C4-2B (cell line): ENCODE measurements at regions not wholly inside any gene's neighbourhood (a gene's known extent, or its start where the extent isn't known, plus 50 kb on each side); places are given as distances from the start of the nearest gene placed in this dataset.

Experiments
- H3K27ac ChIP-seq: fragments of 450-650 bp; 2 replicates; pipeline ENCODE4 v1.5.1; 2017
- CTCF ChIP-seq: fragments of 450-650 bp; conservative IDR thresholded peaks from 2 replicates; pipeline ENCODE4 v1.5.1; 2017; ENCODE audit warnings: mild to moderate bottlenecking
- ZFX ChIP-seq: fragments of 450-650 bp; IDR thresholded peaks from 2 replicates; pipeline ENCODE4 v1.6.1; 2017

- H3K27ac ChIP-seq = no peak overlapping the region
- no peak for TF ChIP-seq ZFX
- no peak for TF ChIP-seq CTCF
Observed at GRCh38 chr10:20726381-20726780, 170.7 kb downstream of the NEBL start.

- no peak overlapping the region for H3K27ac ChIP-seq
- TF ChIP-seq CTCF = no peak
- no peak for TF ChIP-seq ZFX
Observed at GRCh38 chr10:20714979-20715378, 182.1 kb downstream of the NEBL start.

DNA sequence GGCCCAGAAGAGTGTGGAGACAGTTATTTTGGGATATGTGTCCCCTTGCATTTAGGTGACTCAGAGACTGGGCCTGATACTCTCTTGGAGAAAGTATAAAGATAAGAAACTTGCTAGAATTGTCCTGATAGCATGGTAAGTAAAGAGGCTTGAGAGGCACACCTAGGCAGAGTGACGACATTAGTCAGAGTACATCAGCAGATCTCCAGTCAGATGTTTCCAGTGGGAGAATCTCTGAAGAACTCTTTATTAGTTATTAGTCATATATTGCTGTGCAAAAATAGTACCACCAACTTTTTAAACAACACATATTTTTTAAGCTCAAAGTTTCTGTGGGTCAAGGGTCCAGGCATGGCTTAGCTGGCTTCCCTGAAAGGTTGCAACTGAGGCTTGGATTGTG lies 182.6 kb downstream of the NEBL start:
- H3K27ac ChIP-seq = no peak overlapping the region
- no peak for TF ChIP-seq ZFX
- no peak for TF ChIP-seq CTCF

- TF ChIP-seq CTCF = no peak
- no peak for TF ChIP-seq ZFX
- H3K27ac ChIP-seq = no peak overlapping the region
Observed at GRCh38 chr10:20713420-20713819, 183.7 kb downstream of the NEBL start.

GRCh38 chr10:20712774-20713173 lies 184.3 kb downstream of the NEBL start:
- no peak for TF ChIP-seq ZFX
- no peak for TF ChIP-seq CTCF
- no peak overlapping the region for H3K27ac ChIP-seq

DNA sequence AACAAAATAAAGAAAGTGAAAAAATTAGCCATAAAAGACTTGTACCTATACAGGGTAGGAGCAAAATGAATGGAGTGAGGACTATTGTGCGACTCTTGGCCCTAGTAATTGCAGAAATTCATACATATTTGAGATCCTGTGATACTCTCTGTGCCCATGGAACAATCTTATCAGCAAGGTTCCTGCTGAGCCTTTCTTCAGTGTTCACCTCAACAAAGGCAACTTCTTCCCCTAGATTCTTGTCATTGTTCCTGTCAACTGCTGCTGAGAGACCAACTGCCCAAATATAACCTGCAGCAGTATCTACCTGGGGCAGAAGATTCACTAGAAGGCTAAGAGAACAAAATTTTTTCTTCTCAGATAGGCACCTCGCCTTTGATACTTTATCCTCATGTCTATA lies 187.4 kb downstream of the NEBL start:
- H3K27ac ChIP-seq = no peak overlapping the region
- TF ChIP-seq CTCF (no peak), ZFX (no peak)

DNA sequence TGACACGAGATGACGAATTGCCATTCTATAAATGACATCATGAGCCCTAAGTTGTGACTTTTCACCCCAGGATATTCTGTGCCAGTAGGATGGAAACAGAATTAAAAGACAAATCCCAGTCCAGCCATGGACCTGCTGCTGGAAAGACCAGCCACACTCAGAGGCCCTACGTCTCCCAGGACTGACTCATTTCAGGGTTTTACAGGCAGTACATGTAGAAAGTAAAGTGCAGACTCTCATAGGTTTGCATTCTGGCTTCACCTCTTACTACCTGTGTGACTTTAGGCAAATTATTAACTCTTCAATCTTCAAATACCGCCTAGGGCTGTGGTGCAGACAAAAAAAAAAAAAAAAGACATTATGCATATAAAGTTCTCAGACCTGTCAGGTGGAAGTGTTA lies 188.8 kb downstream of the NEBL start:
- no peak for TF ChIP-seq ZFX
- no peak for TF ChIP-seq CTCF
- no peak overlapping the region for H3K27ac ChIP-seq
